Renal pelvis (tissue), 1 donor: ENCODE measurements at regions not wholly inside any gene's neighbourhood (a gene's known extent, or its start where the extent isn't known, plus 50 kb on each side); places are given as distances from the start of the nearest gene placed in this dataset.
A peak's percentile ranks its signal among the peaks of the same experiment; 100 is the strongest.

Source experiments
- DNase-seq: peaks from one replicate; pipeline ENCODE4 v3.0.0-alpha.2; 2013

- DNase-seq, result no peak
Measured at GRCh38 chr16:72406390-72406789, 234.4 kb upstream of the PMFBP1 start.

GRCh38 chr16:72404299-72404698 lies 232.3 kb upstream of the PMFBP1 start:
- no peak for DNase-seq

- no peak for DNase-seq
Measured at GRCh38 chr16:72401084-72401361, 229.1 kb upstream of the PMFBP1 start.

- peak; percentile 41 for DNase-seq
Measured at GRCh38 chr16:72400257-72401083, 228.5 kb upstream of the PMFBP1 start.

GRCh38 chr16:72399811-72400210 lies 227.9 kb upstream of the PMFBP1 start:
- DNase-seq, result no peak

- DNase-seq, result no peak
Measured at GRCh38 chr16:72397876-72398275, 225.9 kb upstream of the PMFBP1 start.

- no peak for DNase-seq
Measured at GRCh38 chr16:72394526-72394925, 222.6 kb upstream of the PMFBP1 start.

- no peak for DNase-seq
Measured at GRCh38 chr16:72389791-72390190, 217.8 kb upstream of the PMFBP1 start.

- DNase-seq, result no peak
Measured at GRCh38 chr16:72388007-72388406, 216.1 kb upstream of the PMFBP1 start.

GRCh38 chr16:72384651-72385050 lies 212.7 kb upstream of the PMFBP1 start:
- no peak for DNase-seq

- no peak for DNase-seq
Measured at GRCh38 chr16:72380283-72380682, 208.3 kb upstream of the PMFBP1 start.

- DNase-seq, result no peak
Measured at GRCh38 chr16:72373201-72373600, 201.2 kb upstream of the PMFBP1 start.

GRCh38 chr16:72372087-72373045 lies 200.4 kb upstream of the PMFBP1 start:
- DNase-seq, result peak; percentile 28

GRCh38 chr16:72371307-72372086 lies 199.5 kb upstream of the PMFBP1 start:
- peak; percentile 83 for DNase-seq

GRCh38 chr16:72369274-72369673 lies 197.3 kb upstream of the PMFBP1 start:
- no peak for DNase-seq

- no peak for DNase-seq
Measured at GRCh38 chr16:72367851-72368250, 195.9 kb upstream of the PMFBP1 start.

GRCh38 chr16:72362973-72363372 lies 191.0 kb upstream of the PMFBP1 start:
- no peak for DNase-seq

GRCh38 chr16:72362476-72362875 lies 190.5 kb upstream of the PMFBP1 start:
- no peak for DNase-seq

GRCh38 chr16:72357910-72358309 lies 186.0 kb upstream of the PMFBP1 start:
- no peak for DNase-seq

GRCh38 chr16:72355561-72355960 lies 183.6 kb upstream of the PMFBP1 start:
- no peak for DNase-seq

GRCh38 chr16:72349719-72350118 lies 177.8 kb upstream of the PMFBP1 start:
- no peak for DNase-seq

- DNase-seq, result no peak
Measured at GRCh38 chr16:72332926-72333325, 161.0 kb upstream of the PMFBP1 start.
